ENCODE measurements at regions not wholly inside any gene's neighbourhood (a gene's known extent, or its start where the extent isn't known, plus 50 kb on each side); places are given as distances from the start of the nearest gene placed in this dataset.

DNA sequence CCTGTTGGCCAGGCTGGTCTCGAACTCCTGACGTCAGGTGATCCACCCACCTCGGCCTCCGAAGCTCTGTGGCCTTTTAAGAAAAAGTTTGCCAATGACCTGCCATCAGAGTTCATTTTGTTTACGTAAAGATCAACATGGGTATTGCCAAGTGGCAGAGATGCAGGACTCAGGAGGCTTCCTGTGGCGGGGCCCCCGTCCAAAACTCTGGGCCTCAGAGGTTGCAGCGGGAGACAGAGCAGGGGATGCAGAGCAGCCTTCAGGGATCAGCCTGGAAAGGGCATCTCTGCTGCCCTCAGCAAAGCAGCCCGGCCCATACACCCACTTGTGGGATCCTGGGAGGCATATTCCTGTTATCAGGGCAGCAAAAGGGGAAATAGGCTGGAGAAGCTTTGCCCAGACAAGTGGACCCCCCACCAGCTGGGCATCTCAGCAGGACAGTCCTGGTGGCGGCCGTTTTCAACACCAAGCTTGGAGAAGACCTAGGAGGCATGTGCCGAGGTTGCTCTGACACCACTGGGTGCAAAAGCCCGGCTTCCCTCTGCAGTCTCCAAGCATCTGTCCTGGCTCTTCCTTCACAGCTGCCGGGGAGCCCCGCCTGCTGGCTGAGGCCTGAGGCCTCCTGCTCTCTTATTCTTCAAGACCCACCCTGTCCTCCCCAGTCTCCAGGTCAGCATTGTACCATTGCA lies 1152.4 kb downstream of the BRD1 start:
- TF ChIP-seq CTCF (IDR thresholded peaks at IDR 0.05) (no peak), POLR2A (IDR thresholded peaks at IDR 0.05) (no peak), POLR2AphosphoS5 (IDR thresholded peaks at IDR 0.05) (no peak)
